ENCODE measurements at regions not wholly inside any gene's neighbourhood (a gene's known extent, or its start where the extent isn't known, plus 50 kb on each side); places are given as distances from the start of the nearest gene placed in this dataset.
"Not testable (repeated sequence)": the region's sequence is repeated elsewhere in the genome, so short reads cannot be mapped to it uniquely, and the experiment has no call there.

DNA sequence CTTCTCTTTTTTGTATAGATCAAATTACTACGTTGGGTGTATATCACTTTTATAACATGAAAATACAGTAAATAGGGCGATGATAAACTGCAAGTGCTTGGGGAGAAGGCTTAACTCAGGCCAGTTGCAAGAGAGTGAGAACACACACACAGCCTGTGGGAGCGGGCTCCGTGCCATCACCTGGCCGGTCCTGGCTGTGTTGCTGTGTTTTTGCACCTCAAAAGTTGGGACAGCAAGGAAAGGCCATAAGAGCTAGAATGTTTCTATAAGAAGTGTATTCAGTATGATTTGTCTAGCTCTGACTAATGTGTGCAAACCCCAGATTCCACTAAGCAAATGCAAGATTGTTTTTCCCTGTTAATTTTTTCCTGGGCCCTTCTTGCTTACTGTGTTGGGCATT, 1940.6 kb downstream of the FOXD4L5 start:
- H3K9me3 ChIP-seq (replicated peaks in 1 of 2; ENCODE audit: control insufficient read depth in 1 of 2, insufficient read depth in 1 of 2, low read length in 2 of 2); H2AFZ ChIP-seq (ENCODE audit: insufficient read depth, low read depth, low read length, poor library complexity, severe bottlenecking); DNase-seq; H3K36me3 ChIP-seq (replicated peaks in 1 of 2; ENCODE audit: control insufficient read depth in 1 of 2, insufficient read depth in 2 of 2, low read length in 2 of 2); H3K27me3 ChIP-seq (ENCODE audit: control insufficient read depth in 2 of 2, insufficient read depth in 2 of 2, low read length in 2 of 2); H3K36me3 Mint-ChIP-seq; H3K27me3 Mint-ChIP-seq (ENCODE audit: low read depth in 3 of 3); H4K20me1 ChIP-seq (ENCODE audit: insufficient read depth, low read length); H3K27ac Mint-ChIP-seq; H3K4me1 ChIP-seq (ENCODE audit: control insufficient read depth in 1 of 2, insufficient read depth in 2 of 2, low read length in 2 of 2); H3K4me3 ChIP-seq (replicated peaks in 1 of 3; ENCODE audit: low read depth in 2 of 3, low read length in 3 of 3); H3K9me3 Mint-ChIP-seq; H3K4me2 ChIP-seq (replicated peaks; ENCODE audit: extremely low read depth, low read length, poor library complexity, severe bottlenecking); H3K4me3 Mint-ChIP-seq; H3K79me2 ChIP-seq (ENCODE audit: insufficient read depth, low read length); H3K27ac ChIP-seq (ENCODE audit: low read depth in 1 of 2, low read length in 2 of 2); H3K9ac ChIP-seq (ENCODE audit: insufficient read depth, low read length, poor library complexity, severe bottlenecking); intact Hi-C loops (cut with micrococcal nuclease); H3K4me1 Mint-ChIP-seq: not testable (repeated sequence)
- WGBS (ENCODE audit: insufficient coverage), result no CpG with 5 or more reads among the region's 5 CpGs

GRCh38 chr9:63342528-63342927, 1942.5 kb downstream of the FOXD4L5 start:
- H3K36me3 Mint-ChIP-seq; H3K79me2 ChIP-seq (ENCODE audit: insufficient read depth, low read length); H2AFZ ChIP-seq (ENCODE audit: insufficient read depth, low read depth, low read length, poor library complexity, severe bottlenecking); H3K4me1 ChIP-seq (ENCODE audit: control insufficient read depth in 1 of 2, insufficient read depth in 2 of 2, low read length in 2 of 2); H3K27ac Mint-ChIP-seq; H3K4me1 Mint-ChIP-seq; H4K20me1 ChIP-seq (ENCODE audit: insufficient read depth, low read length); H3K4me3 ChIP-seq (replicated peaks in 1 of 3; ENCODE audit: low read depth in 2 of 3, low read length in 3 of 3); H3K4me2 ChIP-seq (replicated peaks; ENCODE audit: extremely low read depth, low read length, poor library complexity, severe bottlenecking); H3K4me3 Mint-ChIP-seq; H3K9me3 Mint-ChIP-seq; intact Hi-C loops (cut with micrococcal nuclease); H3K27me3 ChIP-seq (ENCODE audit: control insufficient read depth in 2 of 2, insufficient read depth in 2 of 2, low read length in 2 of 2); H3K36me3 ChIP-seq (replicated peaks in 1 of 2; ENCODE audit: control insufficient read depth in 1 of 2, insufficient read depth in 2 of 2, low read length in 2 of 2); H3K9ac ChIP-seq (ENCODE audit: insufficient read depth, low read length, poor library complexity, severe bottlenecking); DNase-seq; H3K27me3 Mint-ChIP-seq (ENCODE audit: low read depth in 3 of 3); H3K27ac ChIP-seq (ENCODE audit: low read depth in 1 of 2, low read length in 2 of 2); H3K9me3 ChIP-seq (replicated peaks in 1 of 2; ENCODE audit: control insufficient read depth in 1 of 2, insufficient read depth in 1 of 2, low read length in 2 of 2): not testable (repeated sequence)
- no CpG with 5 or more reads among the region's 4 CpGs for WGBS (ENCODE audit: insufficient coverage)

DNA sequence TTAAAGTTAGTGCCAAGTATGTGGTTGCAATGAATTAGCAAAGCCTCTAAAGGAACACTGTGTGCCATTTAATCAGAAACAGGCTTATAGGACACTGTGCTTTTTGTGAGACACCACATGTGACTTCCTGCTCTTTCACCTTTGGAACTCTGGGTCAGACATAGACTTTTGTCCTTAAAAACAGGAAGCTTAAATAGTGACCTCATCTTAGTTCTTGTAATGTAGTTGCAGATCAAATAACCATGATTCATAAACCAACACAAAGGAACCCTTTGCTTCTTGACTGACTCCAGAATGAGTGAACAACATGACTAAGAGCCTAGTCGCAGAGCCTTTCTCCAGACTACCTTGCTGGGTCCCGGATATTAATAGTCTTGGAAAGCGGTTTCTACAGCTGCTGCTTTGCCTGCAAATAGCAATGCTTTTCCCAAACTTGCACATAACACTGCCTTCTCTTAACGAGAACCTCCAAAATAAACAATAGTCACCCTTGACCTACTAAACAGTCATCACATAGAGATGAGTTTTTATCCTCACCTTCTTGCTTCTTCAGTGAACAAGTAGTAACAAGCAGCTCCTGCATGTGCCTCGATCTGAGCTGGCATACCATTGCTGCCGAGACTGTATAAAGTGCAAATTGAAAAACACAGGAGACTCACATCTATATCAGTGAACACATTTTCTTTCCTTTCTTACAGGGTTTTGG, 1947.0 kb downstream of the FOXD4L5 start:
- H3K4me1 ChIP-seq (ENCODE audit: control insufficient read depth in 1 of 2, insufficient read depth in 2 of 2, low read length in 2 of 2); H3K4me3 ChIP-seq (replicated peaks in 1 of 3; ENCODE audit: low read depth in 2 of 3, low read length in 3 of 3); H3K27me3 ChIP-seq (ENCODE audit: control insufficient read depth in 2 of 2, insufficient read depth in 2 of 2, low read length in 2 of 2); H4K20me1 ChIP-seq (ENCODE audit: insufficient read depth, low read length); H3K9me3 ChIP-seq (replicated peaks in 1 of 2; ENCODE audit: control insufficient read depth in 1 of 2, insufficient read depth in 1 of 2, low read length in 2 of 2); DNase-seq; H3K36me3 Mint-ChIP-seq; H2AFZ ChIP-seq (ENCODE audit: insufficient read depth, low read depth, low read length, poor library complexity, severe bottlenecking); H3K36me3 ChIP-seq (replicated peaks in 1 of 2; ENCODE audit: control insufficient read depth in 1 of 2, insufficient read depth in 2 of 2, low read length in 2 of 2); H3K4me2 ChIP-seq (replicated peaks; ENCODE audit: extremely low read depth, low read length, poor library complexity, severe bottlenecking); H3K4me3 Mint-ChIP-seq; H3K9ac ChIP-seq (ENCODE audit: insufficient read depth, low read length, poor library complexity, severe bottlenecking); intact Hi-C loops (cut with micrococcal nuclease); H3K27me3 Mint-ChIP-seq (ENCODE audit: low read depth in 3 of 3); H3K79me2 ChIP-seq (ENCODE audit: insufficient read depth, low read length); H3K9me3 Mint-ChIP-seq; H3K4me1 Mint-ChIP-seq: not testable (repeated sequence)
- peak overlapping the region in 5 of 7 donors; percentile 2 to 83 (median 50) for H3K27ac Mint-ChIP-seq
- WGBS (ENCODE audit: insufficient coverage), result no CpG with 5 or more reads among the region's 6 CpGs
- peak overlapping the region in 1 of 2 donors; percentile 39 for H3K27ac ChIP-seq (ENCODE audit: low read depth in 1 of 2, low read length in 2 of 2)

- H3K36me3 ChIP-seq (replicated peaks in 1 of 2; ENCODE audit: control insufficient read depth in 1 of 2, insufficient read depth in 2 of 2, low read length in 2 of 2); H3K4me1 ChIP-seq (ENCODE audit: control insufficient read depth in 1 of 2, insufficient read depth in 2 of 2, low read length in 2 of 2); H3K4me3 ChIP-seq (replicated peaks in 1 of 3; ENCODE audit: low read depth in 2 of 3, low read length in 3 of 3); DNase-seq; H3K27me3 ChIP-seq (ENCODE audit: control insufficient read depth in 2 of 2, insufficient read depth in 2 of 2, low read length in 2 of 2); H2AFZ ChIP-seq (ENCODE audit: insufficient read depth, low read depth, low read length, poor library complexity, severe bottlenecking); H4K20me1 ChIP-seq (ENCODE audit: insufficient read depth, low read length); H3K4me2 ChIP-seq (replicated peaks; ENCODE audit: extremely low read depth, low read length, poor library complexity, severe bottlenecking); H3K9ac ChIP-seq (ENCODE audit: insufficient read depth, low read length, poor library complexity, severe bottlenecking); H3K4me3 Mint-ChIP-seq; H3K27ac ChIP-seq (ENCODE audit: low read depth in 1 of 2, low read length in 2 of 2); H3K9me3 Mint-ChIP-seq; H3K9me3 ChIP-seq (replicated peaks in 1 of 2; ENCODE audit: control insufficient read depth in 1 of 2, insufficient read depth in 1 of 2, low read length in 2 of 2); H3K27ac Mint-ChIP-seq; H3K79me2 ChIP-seq (ENCODE audit: insufficient read depth, low read length); intact Hi-C loops (cut with micrococcal nuclease); H3K27me3 Mint-ChIP-seq (ENCODE audit: low read depth in 3 of 3); H3K4me1 Mint-ChIP-seq; H3K36me3 Mint-ChIP-seq: not testable (repeated sequence)
- no CpG with 5 or more reads among the region's 3 CpGs for WGBS (ENCODE audit: insufficient coverage)
Measured at GRCh38 chr9:63335286-63335685, 1949.7 kb downstream of the FOXD4L5 start.
